SK-N-DZ (cell line): ENCODE measurements at regions not wholly inside any gene's neighbourhood (a gene's known extent, or its start where the extent isn't known, plus 50 kb on each side); places are given as distances from the start of the nearest gene placed in this dataset.
"Not testable (repeated sequence)": the region's sequence is repeated elsewhere in the genome, so short reads cannot be mapped to it uniquely, and the experiment has no call there.

ENCODE experiments used
- DNase-seq: peaks from one replicate; pipeline ENCODE4 v3.0.0-alpha.2; 2015; ENCODE audit warnings: low spot score

- no peak for DNase-seq
Measured at GRCh38 chrX:102784550-102784949, 64.0 kb downstream of the GPRASP3 start.

- DNase-seq: no peak
Measured at GRCh38 chrX:102787283-102787682, 66.7 kb downstream of the GPRASP3 start.

GRCh38 chrX:102808336-102808735 is 87.8 kb downstream of the GPRASP3 start:
- DNase-seq: no peak

GRCh38 chrX:102818269-102818668 is 97.7 kb downstream of the GPRASP3 start:
- not testable (repeated sequence) for DNase-seq

- no peak for DNase-seq
Measured at GRCh38 chrX:102832661-102833060, 104.4 kb upstream of the RAB40AL start.

GRCh38 chrX:102833136-102833535 is 103.9 kb upstream of the RAB40AL start:
- no peak for DNase-seq

GRCh38 chrX:102835504-102836146 is 101.4 kb upstream of the RAB40AL start:
- no peak for DNase-seq

- no peak for DNase-seq
Measured at GRCh38 chrX:102837847-102838246, 99.2 kb upstream of the RAB40AL start.

GRCh38 chrX:102840871-102841705 is 96.0 kb upstream of the RAB40AL start:
- DNase-seq: no peak

GRCh38 chrX:102841706-102842003 is 95.4 kb upstream of the RAB40AL start:
- DNase-seq: no peak

- no peak for DNase-seq
Measured at GRCh38 chrX:102845020-102845419, 92.1 kb upstream of the RAB40AL start.

GRCh38 chrX:102846544-102847236 is 90.4 kb upstream of the RAB40AL start:
- no peak for DNase-seq

GRCh38 chrX:102847362-102847761 is 89.7 kb upstream of the RAB40AL start:
- DNase-seq: no peak

- DNase-seq: no peak
Measured at GRCh38 chrX:102849396-102849795, 87.7 kb upstream of the RAB40AL start.

GRCh38 chrX:102858826-102859549 is 78.1 kb upstream of the RAB40AL start:
- peak; percentile 22 for DNase-seq

- no peak for DNase-seq
Measured at GRCh38 chrX:102859550-102859871, 77.6 kb upstream of the RAB40AL start.

GRCh38 chrX:102860235-102860634 is 76.8 kb upstream of the RAB40AL start:
- DNase-seq: no peak

- DNase-seq: peak; percentile 70
Measured at GRCh38 chrX:102863735-102864134, 73.3 kb upstream of the RAB40AL start.

- DNase-seq: no peak
Measured at GRCh38 chrX:102866981-102867656, 70.0 kb upstream of the RAB40AL start.

- DNase-seq: no peak
Measured at GRCh38 chrX:102883491-102883890, 53.6 kb upstream of the RAB40AL start.
